CD4-positive, CD25-positive, alpha-beta regulatory T cell (primary cell): ENCODE measurements at regions not wholly inside any gene's neighbourhood (a gene's known extent, or its start where the extent isn't known, plus 50 kb on each side); places are given as distances from the start of the nearest gene placed in this dataset.

Experiments
- ATAC-seq, 2 donors: fragments of 150-1000 bp; cut with Tn5 transposase; one replicate each; pipeline ENCODE4 v1.10.0; 2021; ENCODE audit warnings: low read depth in 2 of 2, moderate number of reproducible peaks in 2 of 2, moderate library complexity in 1 of 2
- DNase-seq, 3 donors: peaks; one replicate each; pipeline versions ENCODE4 v3.0.0 to v3.0.0-alpha.2; 2012 to 2022; ENCODE audit warnings: mixed read lengths in 1 of 3
- H3K27ac ChIP-seq: one replicate; pipeline ENCODE4 v1.7.0; 2013; ENCODE audit warnings: mild to moderate bottlenecking, low read length; ENCODE audit not compliant: insufficient read depth, poor library complexity, severe bottlenecking
- H3K27me3 ChIP-seq: one replicate; pipeline ENCODE4 v1.7.0; 2013; ENCODE audit warnings: low read length; ENCODE audit not compliant: control insufficient read depth, insufficient read depth
- H3K36me3 ChIP-seq: one replicate; pipeline ENCODE4 v1.7.0; 2013; ENCODE audit warnings: mild to moderate bottlenecking, low read length, moderate library complexity; ENCODE audit not compliant: control insufficient read depth, insufficient read depth
- H3K4me1 ChIP-seq: 2 replicates; pipeline ENCODE4 v1.7.0; 2013; ENCODE audit warnings: mild to moderate bottlenecking, low read length; ENCODE audit not compliant: insufficient read depth, control insufficient read depth, poor library complexity, severe bottlenecking
- H3K4me3 ChIP-seq: one replicate; pipeline ENCODE4 v1.7.0; 2013; ENCODE audit warnings: low read depth, mild to moderate bottlenecking, low read length, moderate library complexity
- H3K9me3 ChIP-seq, 2 experiments: 1 replicate in 1 of 2; 2 replicates in 1 of 2; pipeline ENCODE4 v1.7.0; 2013; ENCODE audit warnings: low read length in 2 of 2, mild to moderate bottlenecking in 1 of 2, moderate library complexity in 1 of 2; ENCODE audit not compliant: control insufficient read depth in 2 of 2
- H3K27ac Mint-ChIP-seq, 3 donors: one replicate each; pipeline ENCODE4 v1.8.0; 2020 to 2022; ENCODE audit warnings: mild to moderate bottlenecking in 3 of 3, mixed read lengths in 3 of 3, moderate library complexity in 2 of 3
- H3K27me3 Mint-ChIP-seq: one replicate; pipeline ENCODE4 v1.8.0; 2022; ENCODE audit warnings: mild to moderate bottlenecking, mixed read lengths
- H3K36me3 Mint-ChIP-seq: one replicate; pipeline ENCODE4 v1.8.0; 2020; ENCODE audit warnings: mixed read lengths
- H3K4me1 Mint-ChIP-seq, 4 donors: one replicate each; pipeline ENCODE4 v1.8.0; 2020 to 2022; ENCODE audit warnings: mixed read lengths in 4 of 4, mild to moderate bottlenecking in 1 of 4
- H3K4me3 Mint-ChIP-seq, 4 donors: one replicate each; pipeline ENCODE4 v1.8.0; 2020 to 2022; ENCODE audit warnings: mild to moderate bottlenecking in 4 of 4, mixed read lengths in 4 of 4, moderate library complexity in 3 of 4
- H3K9me3 Mint-ChIP-seq, 7 donors: one replicate each; pipeline ENCODE4 v1.8.0; 2020 to 2022; ENCODE audit warnings: mixed read lengths in 7 of 7, mild to moderate bottlenecking in 3 of 7, moderate library complexity in 2 of 7

DNA sequence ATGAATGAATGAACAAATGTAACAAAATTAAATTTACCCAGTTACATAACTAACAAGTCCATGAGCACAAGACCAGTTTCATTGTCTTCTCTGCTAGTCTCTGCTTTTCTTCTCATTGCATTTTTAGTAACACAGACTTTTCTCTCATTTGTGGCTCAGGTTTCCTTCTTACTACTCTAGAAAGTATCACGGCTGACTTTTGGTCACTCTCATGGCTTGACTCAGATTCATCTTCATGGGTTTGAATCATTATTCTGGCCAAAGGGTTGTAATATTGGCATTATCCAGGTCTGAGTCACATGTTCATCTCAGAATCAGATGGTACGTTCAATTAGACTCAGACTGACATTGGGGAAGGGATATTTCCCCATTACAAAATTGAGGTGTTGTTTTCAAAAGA is 121.5 kb upstream of the SATB1 start:
- no peak overlapping the region for H3K4me3 Mint-ChIP-seq
- H3K4me1 ChIP-seq = no peaks in the 10 kb centered on the region
- ATAC-seq (no peak), DNase-seq (no peak)
- no peaks in the 10 kb centered on the region for H3K9me3 ChIP-seq
- H3K27me3 Mint-ChIP-seq = no peaks in the 10 kb centered on the region
- no peak overlapping the region for H3K4me3 ChIP-seq
- no peaks in the 10 kb centered on the region for H3K36me3 ChIP-seq
- peaks cover 0 to 9% (median 2%) of the 10 kb centered on the region in 7 donors for H3K9me3 Mint-ChIP-seq
- no peak overlapping the region for H3K27ac ChIP-seq
- H3K27ac Mint-ChIP-seq = no peak overlapping the region
- peaks cover 3% of the 10 kb centered on the region for H3K36me3 Mint-ChIP-seq
- H3K27me3 ChIP-seq = peaks cover 3% of the 10 kb centered on the region
- peaks cover 0 to 3% (median 0%) of the 10 kb centered on the region in 4 donors for H3K4me1 Mint-ChIP-seq

DNA sequence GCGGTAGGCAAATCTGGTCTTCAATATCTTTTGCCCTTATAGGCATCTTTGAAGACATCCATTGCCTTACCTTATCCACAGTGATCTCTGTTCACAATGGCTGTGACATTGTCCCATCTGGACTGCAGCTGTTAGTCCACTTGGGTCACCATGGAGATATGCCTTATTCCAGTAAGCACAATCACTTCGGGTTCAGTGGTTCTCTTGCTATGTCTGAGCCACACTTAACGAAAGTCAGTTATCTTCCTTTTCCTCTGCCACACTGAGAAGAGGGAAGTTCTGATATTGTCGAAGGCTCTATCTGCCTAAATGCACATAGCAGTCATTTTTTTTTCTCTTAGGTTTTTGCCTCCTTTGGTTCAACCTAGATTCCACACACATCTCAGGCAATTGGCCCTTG is 119.0 kb upstream of the SATB1 start:
- H3K4me3 Mint-ChIP-seq = no peak overlapping the region
- DNase-seq (no peak), ATAC-seq (no peak)
- H3K27ac ChIP-seq = no peak overlapping the region
- no peak overlapping the region for H3K4me3 ChIP-seq
- H3K27me3 ChIP-seq = peaks cover 3% of the 10 kb centered on the region
- peaks cover 0 to 8% (median 2%) of the 10 kb centered on the region in 7 donors for H3K9me3 Mint-ChIP-seq
- H3K4me1 Mint-ChIP-seq = peaks cover 0 to 6% (median 0%) of the 10 kb centered on the region in 4 donors
- no peaks in the 10 kb centered on the region for H3K9me3 ChIP-seq
- no peaks in the 10 kb centered on the region for H3K4me1 ChIP-seq
- H3K36me3 ChIP-seq = no peaks in the 10 kb centered on the region
- H3K36me3 Mint-ChIP-seq = peaks cover 3% of the 10 kb centered on the region
- H3K27me3 Mint-ChIP-seq = no peaks in the 10 kb centered on the region
- H3K27ac Mint-ChIP-seq = no peak overlapping the region

GRCh38 chr3:18538463-18539230 is 113.5 kb upstream of the SATB1 start:
- H3K4me3 Mint-ChIP-seq = no peak overlapping the region
- no peak overlapping the region for H3K27ac Mint-ChIP-seq
- H3K9me3 ChIP-seq = no peaks in the 10 kb centered on the region
- H3K4me1 ChIP-seq = no peaks in the 10 kb centered on the region
- H3K27me3 Mint-ChIP-seq = no peaks in the 10 kb centered on the region
- H3K36me3 Mint-ChIP-seq = no peaks in the 10 kb centered on the region
- H3K27me3 ChIP-seq = peaks cover 3% of the 10 kb centered on the region
- DNase-seq (no peak), ATAC-seq (no peak)
- H3K4me3 ChIP-seq = no peak overlapping the region
- H3K27ac ChIP-seq = no peak overlapping the region
- H3K4me1 Mint-ChIP-seq = peaks cover 0 to 6% (median 0%) of the 10 kb centered on the region in 4 donors
- H3K9me3 Mint-ChIP-seq = peaks cover 0 to 7% (median 0%) of the 10 kb centered on the region in 7 donors
- no peaks in the 10 kb centered on the region for H3K36me3 ChIP-seq

GRCh38 chr3:18533039-18533438 is 107.9 kb upstream of the SATB1 start:
- no peaks in the 10 kb centered on the region for H3K36me3 ChIP-seq
- Mint-ChIP-seq H3K9me3 (peaks cover 0 to 2% (median 0%) of the 10 kb centered on the region in 7 donors), H3K27ac (no peak overlapping the region), H3K4me1 (no peaks in the 10 kb centered on the region), H3K36me3 (peaks cover 19% of the 10 kb centered on the region), H3K4me3 (no peak overlapping the region), H3K27me3 (no peaks in the 10 kb centered on the region)
- no peaks in the 10 kb centered on the region for H3K4me1 ChIP-seq
- ATAC-seq (no peak), DNase-seq (no peak)
- H3K9me3 ChIP-seq = no peaks in the 10 kb centered on the region
- no peak overlapping the region for H3K27ac ChIP-seq
- no peaks in the 10 kb centered on the region for H3K27me3 ChIP-seq
- H3K4me3 ChIP-seq = no peak overlapping the region

DNA sequence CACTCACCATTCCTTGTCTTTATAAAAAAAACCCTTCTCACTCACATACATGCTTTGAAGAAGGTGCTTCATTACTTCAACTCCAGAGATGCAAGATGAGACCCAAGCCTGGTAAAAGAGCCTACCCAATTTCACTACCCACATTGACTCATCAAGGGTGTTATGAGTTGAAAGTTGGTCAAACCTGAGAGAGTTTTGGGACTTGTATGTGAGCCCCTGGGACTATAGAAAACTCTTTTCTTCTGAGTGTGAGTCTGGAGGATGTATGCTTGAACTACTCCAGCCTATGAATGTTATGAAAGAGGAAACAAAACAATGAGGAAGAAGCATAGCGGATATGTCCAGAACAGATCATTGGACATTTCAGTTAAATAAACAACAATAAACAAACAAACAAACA is 106.5 kb upstream of the SATB1 start:
- Mint-ChIP-seq H3K9me3 (peaks cover 0 to 4% (median 0%) of the 10 kb centered on the region in 7 donors), H3K27ac (no peak overlapping the region), H3K27me3 (no peaks in the 10 kb centered on the region), H3K4me1 (peaks cover 0 to 2% (median 0%) of the 10 kb centered on the region in 4 donors), H3K36me3 (peaks cover 25% of the 10 kb centered on the region), H3K4me3 (no peak overlapping the region)
- Histone ChIP-seq H3K27me3 (no peaks in the 10 kb centered on the region), H3K4me1 (no peaks in the 10 kb centered on the region), H3K27ac (no peak overlapping the region), H3K4me3 (no peak overlapping the region), H3K9me3 (no peaks in the 10 kb centered on the region), H3K36me3 (no peaks in the 10 kb centered on the region)
- no peak for ATAC-seq
- no peak for DNase-seq

GRCh38 chr3:18529631-18530030 is 104.5 kb upstream of the SATB1 start:
- H3K27ac Mint-ChIP-seq = peak overlapping the region in 1 of 3 donors; percentile 5

DNA sequence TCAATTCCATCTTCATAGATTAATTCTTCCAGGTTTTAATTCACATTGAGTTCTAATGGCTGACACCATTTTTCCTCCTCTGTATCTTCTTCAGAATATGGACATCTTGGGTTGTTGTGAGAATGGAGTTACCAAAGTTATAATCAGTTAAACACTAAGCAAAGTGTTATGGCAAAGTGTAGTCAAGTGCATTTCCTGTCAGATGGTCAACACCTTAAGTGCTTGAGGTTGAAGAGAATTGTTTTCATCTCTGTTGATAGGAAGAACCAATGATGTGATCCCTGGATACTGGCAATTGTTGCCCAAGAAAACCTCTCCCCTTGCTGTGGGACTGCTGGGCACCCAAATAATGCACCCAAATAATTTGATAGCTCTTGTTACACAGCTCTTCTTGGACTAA is 102.6 kb upstream of the SATB1 start:
- peaks cover 1 to 20% (median 7%) of the 10 kb centered on the region in 7 donors for H3K9me3 Mint-ChIP-seq
- H3K4me1 Mint-ChIP-seq = peaks cover 0 to 2% (median 0%) of the 10 kb centered on the region in 4 donors
- no peak overlapping the region for H3K27ac ChIP-seq
- H3K4me3 ChIP-seq = no peak overlapping the region
- H3K4me3 Mint-ChIP-seq = no peak overlapping the region
- no peaks in the 10 kb centered on the region for H3K4me1 ChIP-seq
- no peaks in the 10 kb centered on the region for H3K27me3 Mint-ChIP-seq
- DNase-seq (peak in 1 of 3 donors; percentile 14), ATAC-seq (no peak)
- peaks cover 31% of the 10 kb centered on the region for H3K36me3 Mint-ChIP-seq
- H3K36me3 ChIP-seq = no peaks in the 10 kb centered on the region
- H3K27me3 ChIP-seq = no peaks in the 10 kb centered on the region
- no peak overlapping the region for H3K27ac Mint-ChIP-seq
- H3K9me3 ChIP-seq = peaks cover 0 to 5% of the 10 kb centered on the region in 2 experiments

More at GRCh38 chr3:18529631-18530030, 104.5 kb upstream of the SATB1 start:
- Mint-ChIP-seq H3K36me3 (peaks cover 31% of the 10 kb centered on the region), H3K4me3 (no peak overlapping the region), H3K9me3 (peaks cover 1 to 12% (median 4%) of the 10 kb centered on the region in 7 donors), H3K27me3 (no peaks in the 10 kb centered on the region), H3K4me1 (peaks cover 0 to 2% (median 0%) of the 10 kb centered on the region in 4 donors)
- peaks cover 0 to 4% of the 10 kb centered on the region in 2 experiments for H3K9me3 ChIP-seq
- H3K4me1 ChIP-seq = no peaks in the 10 kb centered on the region
- H3K4me3 ChIP-seq = no peak overlapping the region
- DNase-seq = no peak
- ATAC-seq = no peak
- no peaks in the 10 kb centered on the region for H3K36me3 ChIP-seq
- H3K27me3 ChIP-seq = no peaks in the 10 kb centered on the region
- H3K27ac ChIP-seq = no peak overlapping the region

- no peaks in the 10 kb centered on the region for H3K27me3 ChIP-seq
- H3K36me3 Mint-ChIP-seq = peaks cover 30% of the 10 kb centered on the region
- peaks cover 0 to 5% of the 10 kb centered on the region in 2 experiments for H3K9me3 ChIP-seq
- no peak overlapping the region for H3K4me3 ChIP-seq
- no peaks in the 10 kb centered on the region for H3K36me3 ChIP-seq
- H3K4me3 Mint-ChIP-seq = no peak overlapping the region
- DNase-seq (no peak), ATAC-seq (no peak)
- H3K4me1 Mint-ChIP-seq = peaks cover 0 to 2% (median 0%) of the 10 kb centered on the region in 4 donors
- H3K27ac Mint-ChIP-seq = no peak overlapping the region
- peaks cover 1 to 20% (median 7%) of the 10 kb centered on the region in 7 donors for H3K9me3 Mint-ChIP-seq
- H3K27me3 Mint-ChIP-seq = no peaks in the 10 kb centered on the region
- no peaks in the 10 kb centered on the region for H3K4me1 ChIP-seq
- H3K27ac ChIP-seq = no peak overlapping the region
These were observed 101.5 kb upstream of the SATB1 start for GRCh38 chr3:18526667-18527066.
